Ascending aorta (tissue), 2 donors: ENCODE measurements at regions not wholly inside any gene's neighbourhood (a gene's known extent, or its start where the extent isn't known, plus 50 kb on each side); places are given as distances from the start of the nearest gene placed in this dataset.

Experiments
- DNase-seq, 2 donors: peaks; one replicate each; pipeline ENCODE4 v3.0.0-alpha.2; 2019; ENCODE audit warnings: low spot score in 2 of 2
- H3K27ac ChIP-seq, 2 donors: fragments of 200-600 bp; sonication (generic); one replicate each; pipeline ENCODE4 v1.5.1; 2016 to 2017; ENCODE audit warnings: mild to moderate bottlenecking in 1 of 2
- H3K27me3 ChIP-seq: fragments of 200-600 bp; sonication (generic); one replicate; pipeline ENCODE4 v1.5.1; 2017
- H3K36me3 ChIP-seq, 2 donors: fragments of 200-600 bp; sonication (generic); one replicate each; pipeline ENCODE4 v1.5.1; 2016
- H3K4me1 ChIP-seq, 2 donors: fragments of 200-600 bp; sonication (generic); one replicate each; pipeline ENCODE4 v1.5.1; 2016 to 2017; ENCODE audit warnings: mild to moderate bottlenecking in 1 of 2
- H3K4me3 ChIP-seq, 2 donors: fragments of 200-600 bp; sonication (generic); one replicate each; pipeline ENCODE4 v1.5.1; 2016 to 2017; ENCODE audit warnings: mild to moderate bottlenecking in 1 of 2
- H3K9me3 ChIP-seq, 2 donors: fragments of 200-600 bp; sonication (generic); one replicate each; pipeline ENCODE4 v1.5.1; 2016
- CTCF ChIP-seq, 3 experiments: fragments of 200-600 bp in 2 of 3; fragments of 450-650 bp in 1 of 3; sonication (generic) in 2 of 3; IDR thresholded peaks; one replicate each; pipeline ENCODE4 v1.5.1; 2016 to 2019; ENCODE audit warnings: antibody characterized with exemption in 3 of 3, mild to moderate bottlenecking in 1 of 3, moderate library complexity in 1 of 3
- intact Hi-C: fragments of 100-400 bp; cut with DNase I; formaldehyde crosslinking; loops from one replicate; pipeline ENCODE4 v1.15.1; 2023

DNA sequence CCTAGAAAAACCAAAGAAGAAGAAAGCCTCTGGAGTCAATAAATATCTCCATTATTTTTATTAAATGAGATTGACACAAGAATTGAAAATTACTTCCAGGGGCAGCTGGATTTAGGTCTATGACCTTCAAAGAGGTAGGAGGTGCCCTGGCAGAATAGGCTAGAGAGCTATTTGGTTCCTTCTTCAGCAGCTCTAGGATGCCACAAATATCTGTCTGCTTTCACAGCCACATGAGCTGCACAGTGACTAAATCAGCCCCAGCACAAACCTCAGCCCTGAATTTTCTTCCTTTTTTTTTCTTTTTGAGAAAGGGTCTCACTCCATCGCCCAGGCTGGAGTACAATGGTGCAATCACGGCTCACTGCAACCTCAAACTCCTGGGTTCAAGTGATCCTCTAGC is 223.5 kb downstream of the ABHD5 start:
- H3K27ac ChIP-seq: no peak overlapping the region
- no peak for TF ChIP-seq CTCF (IDR thresholded peaks at IDR 0.05)
- DNase-seq: no peak
- H3K4me3 ChIP-seq: no peak overlapping the region
- H3K4me1 ChIP-seq: no peaks in the 10 kb centered on the region
- no peaks in the 10 kb centered on the region for H3K36me3 ChIP-seq
- intact Hi-C loops: no loop called here
- no peaks in the 10 kb centered on the region for H3K27me3 ChIP-seq
- no peaks in the 10 kb centered on the region for H3K9me3 ChIP-seq

DNA sequence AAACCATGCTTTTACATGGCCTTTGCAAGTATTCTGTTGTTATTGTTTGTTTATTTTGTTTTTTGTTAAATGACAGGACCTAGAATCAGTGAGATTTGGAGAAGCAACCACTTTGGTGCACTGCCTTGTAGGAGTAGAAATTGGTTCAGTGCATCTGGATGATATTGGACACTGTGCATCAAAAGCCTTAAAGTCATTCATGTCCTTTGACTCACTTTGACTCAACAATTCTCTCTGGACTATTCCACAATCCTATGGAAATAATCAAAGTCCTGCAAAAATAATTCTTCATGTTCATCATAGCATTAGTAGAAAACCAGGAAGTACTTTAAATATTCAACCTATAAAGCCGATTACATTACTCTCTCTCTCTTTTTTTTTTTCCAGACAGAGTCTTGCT is 224.8 kb downstream of the ABHD5 start:
- Histone ChIP-seq H3K4me1 (no peaks in the 10 kb centered on the region), H3K4me3 (no peak overlapping the region), H3K27ac (no peak overlapping the region), H3K36me3 (no peaks in the 10 kb centered on the region), H3K27me3 (no peaks in the 10 kb centered on the region), H3K9me3 (no peaks in the 10 kb centered on the region)
- DNase-seq: no peak
- intact Hi-C loops: no loop called here
- TF ChIP-seq CTCF (IDR thresholded peaks at IDR 0.05): no peak

GRCh38 chr3:43917361-43917760 is 226.6 kb downstream of the ABHD5 start:
- no peaks in the 10 kb centered on the region for H3K4me1 ChIP-seq
- no peak for TF ChIP-seq CTCF (IDR thresholded peaks at IDR 0.05)
- DNase-seq: no peak
- no peaks in the 10 kb centered on the region for H3K9me3 ChIP-seq
- intact Hi-C loops: no loop called here
- H3K36me3 ChIP-seq: no peaks in the 10 kb centered on the region
- H3K27me3 ChIP-seq: no peaks in the 10 kb centered on the region
- no peak overlapping the region for H3K27ac ChIP-seq
- no peak overlapping the region for H3K4me3 ChIP-seq

DNA sequence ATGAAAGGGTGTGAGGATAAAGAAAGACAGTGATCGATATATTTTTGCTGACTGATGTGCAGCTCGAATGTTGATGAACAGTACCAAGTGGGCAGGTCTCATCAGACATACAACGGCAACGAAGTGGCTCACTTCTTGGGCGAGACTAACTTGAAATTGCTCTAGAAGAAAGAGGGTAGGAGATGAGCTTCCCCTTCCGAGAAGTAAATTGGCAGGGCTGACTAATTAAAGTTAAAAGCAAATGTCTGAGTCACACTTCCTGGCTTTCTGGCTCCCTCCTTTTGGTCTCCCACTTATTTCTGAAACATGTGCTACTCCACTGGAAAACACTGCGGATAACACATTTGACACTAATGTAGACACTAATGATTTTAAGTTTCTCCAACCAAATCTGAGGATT is 228.3 kb downstream of the ABHD5 start:
- H3K4me3 ChIP-seq: no peak overlapping the region
- no peaks in the 10 kb centered on the region for H3K4me1 ChIP-seq
- no peak for TF ChIP-seq CTCF (IDR thresholded peaks at IDR 0.05)
- intact Hi-C loops: no loop called here
- no peak overlapping the region for H3K27ac ChIP-seq
- no peaks in the 10 kb centered on the region for H3K27me3 ChIP-seq
- no peaks in the 10 kb centered on the region for H3K9me3 ChIP-seq
- no peaks in the 10 kb centered on the region for H3K36me3 ChIP-seq
- no peak for DNase-seq

- DNase-seq: no peak
- intact Hi-C loops: no loop called here
- TF ChIP-seq CTCF (IDR thresholded peaks at IDR 0.05): no peak
- no peak overlapping the region for H3K4me3 ChIP-seq
- H3K4me1 ChIP-seq: no peaks in the 10 kb centered on the region
- no peaks in the 10 kb centered on the region for H3K27me3 ChIP-seq
- no peaks in the 10 kb centered on the region for H3K36me3 ChIP-seq
- H3K27ac ChIP-seq: no peak overlapping the region
- H3K9me3 ChIP-seq: no peaks in the 10 kb centered on the region
Measured at GRCh38 chr3:43921056-43921648, 230.4 kb downstream of the ABHD5 start.

DNA sequence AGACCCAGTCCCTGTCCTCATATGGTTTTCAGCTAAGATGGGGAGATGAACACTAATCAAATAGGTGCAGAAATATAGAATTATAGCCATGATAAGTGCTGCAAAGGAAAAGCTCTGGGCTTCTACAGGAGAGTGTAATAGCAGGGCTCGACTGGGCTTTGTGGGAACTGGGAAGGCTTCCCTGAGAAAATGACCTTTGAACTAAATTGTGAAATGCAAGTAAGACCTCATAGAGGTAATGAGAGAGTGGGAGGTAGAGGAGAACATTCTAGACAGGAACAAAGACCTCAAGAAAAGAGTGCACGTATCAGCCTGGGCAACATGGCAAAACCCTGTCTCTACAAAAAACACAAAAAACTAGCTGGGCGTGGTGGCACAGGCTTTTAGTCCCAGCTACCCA is 231.6 kb downstream of the ABHD5 start:
- H3K36me3 ChIP-seq: no peaks in the 10 kb centered on the region
- no peak overlapping the region for H3K4me3 ChIP-seq
- TF ChIP-seq CTCF (IDR thresholded peaks at IDR 0.05): no peak
- no peaks in the 10 kb centered on the region for H3K9me3 ChIP-seq
- H3K27me3 ChIP-seq: no peaks in the 10 kb centered on the region
- DNase-seq: no peak
- no peaks in the 10 kb centered on the region for H3K4me1 ChIP-seq
- H3K27ac ChIP-seq: no peak overlapping the region
- intact Hi-C loops: no loop called here
